ENCODE measurements at regions not wholly inside any gene's neighbourhood (a gene's known extent, or its start where the extent isn't known, plus 50 kb on each side); places are given as distances from the start of the nearest gene placed in this dataset.

- no TSS peak for BruUV-seq (replicated peaks)
- DNase-seq (no peak), ATAC-seq (ENCODE audit: low read depth) (no peak)
- Histone ChIP-seq H3K56ac (ENCODE audit: extremely low read depth, insufficient read depth, low read length) (no peak overlapping the region), H4K5ac (ENCODE audit: low read depth, low read length) (no peak overlapping the region), H4K91ac (ENCODE audit: insufficient read depth, low read depth, low read length) (no peak overlapping the region), H3K4ac (ENCODE audit: low read depth, low read length) (no peak overlapping the region), H3K4me3 (ENCODE audit: insufficient read depth, low read depth, low read length) (no peak overlapping the region), H3K9ac (ENCODE audit: low read depth, low read length) (no peak overlapping the region), H2BK20ac (ENCODE audit: low read depth, low read length) (no peak overlapping the region), H2BK120ac (ENCODE audit: low read depth, low read length) (no peak overlapping the region), H3K18ac (ENCODE audit: low read depth, low read length) (no peak overlapping the region), H2BK15ac (ENCODE audit: low read depth, low read length) (no peak overlapping the region), H3K9me1 (ENCODE audit: insufficient read depth, low read length) (no peaks in the 10 kb centered on the region; the same call in 1 of the 2 replicates), H2BK5ac (ENCODE audit: low read depth, low read length, poor library complexity, severe bottlenecking) (no peak overlapping the region), H3K14ac (replicated peaks; ENCODE audit: low read depth, low read length) (no peak overlapping the region), H3K4me2 (ENCODE audit: low read depth, low read length) (no peak overlapping the region), H2AK9ac (replicated peaks; ENCODE audit: low read depth, low read length, poor library complexity) (no peak overlapping the region), H3K36me3 (ENCODE audit: control insufficient read depth, insufficient read depth, low read length) (no peaks in the 10 kb centered on the region), H3K27ac (ENCODE audit: insufficient read depth, low read length) (no peak overlapping the region), H3K4me1 (ENCODE audit: control insufficient read depth, insufficient read depth, low read length) (no peaks in the 10 kb centered on the region), H4K8ac (ENCODE audit: low read depth in 2 of 2, low read length in 2 of 2) (no peak overlapping the region), H2AFZ (replicated peaks; ENCODE audit: low read length, poor library complexity) (no peak overlapping the region), H4K20me1 (ENCODE audit: insufficient read depth, low read length) (no peaks in the 10 kb centered on the region), H3K27me3 (ENCODE audit: control insufficient read depth, insufficient read depth, low read length) (no peaks in the 10 kb centered on the region), H3K79me1 (ENCODE audit: low read depth in 1 of 2, low read length in 2 of 2) (no peaks in the 10 kb centered on the region), H3K23ac (ENCODE audit: low read depth, low read length) (no peak overlapping the region), H3K9me3 (ENCODE audit: control insufficient read depth, insufficient read depth, low read length) (no peaks in the 10 kb centered on the region; the same call in 1 of the 2 replicates), H2AK5ac (ENCODE audit: low read depth, low read length) (no peak overlapping the region)
- dilution Hi-C loops (cut with HindIII; ENCODE audit: low sequenced_read_pairs, unreplicated experiment) (no loop called here), in situ Hi-C loops (cut with MboI; ENCODE audit: low sequenced_read_pairs) (no loop called here), intact Hi-C loops (cut with micrococcal nuclease) (no loop called here)
- no CpG with 5 or more reads among the region's 4 CpGs for WGBS, 2 experiments (ENCODE audit: extremely low coverage in 2 of 2, insufficient read length in 1 of 2)
- TF ChIP-seq POLR2A (IDR thresholded peaks at IDR 0.05; ENCODE audit: low read depth, low read length) (no peak), USF2 (IDR thresholded peaks at IDR 0.05; ENCODE audit: low read depth, low read length) (no peak)
- ChIA-PET CTCF (interaction anchor here (1.0 kb wide), 1 partner anchor 21 kb away, joined by 3 read pairs; no protein-coding TSS in a partner anchor), POLR2A (ENCODE audit: unreplicated experiment) (no interaction called here)
Measured at GRCh38 chr20:8951164-8951563, 117.7 kb upstream of the PLCB4 start.

Measured in IMR-90 (cell line).